ENCODE measurements at regions not wholly inside any gene's neighbourhood (a gene's known extent, or its start where the extent isn't known, plus 50 kb on each side); places are given as distances from the start of the nearest gene placed in this dataset.

- Histone ChIP-seq H3K4me3 (peak overlapping the region in 1 of 4 donors; percentile 14), H3K27ac (peak overlapping the region; percentile 19 to 87 (median 63)), H3K9me3 (no peaks in the 10 kb centered on the region), H3K36me3 (no peaks in the 10 kb centered on the region), H3K4me1 (peaks cover 25 to 35% (median 27%) of the 10 kb centered on the region in 3 donors), H3K27me3 (no peaks in the 10 kb centered on the region)
- FAIRE-seq (peak; percentile 47), ATAC-seq (peak; percentile 74 to 84 (median 80)), DNase-seq (peak; percentile 85 to 97 (median 92))
- intact Hi-C loops (cut with DNase I), result no loop called here
- no peak for TF ChIP-seq CTCF (IDR thresholded peaks at IDR 0.05)
- 22 to 26% methylated on average over 14 of the region's 14 CpGs for WGBS, 2 donors
Measured at GRCh38 chr20:17873410-17874270, 95.0 kb downstream of the SNX5 start.

- DNase-seq, result no peak
- intact Hi-C loops (cut with DNase I), result no loop called here
- TF ChIP-seq CTCF (IDR thresholded peaks at IDR 0.05), result no peak
- Histone ChIP-seq H3K27ac (peak overlapping the region; percentile 19 to 87 (median 63)), H3K4me3 (no peak overlapping the region), H3K9me3 (no peaks in the 10 kb centered on the region), H3K27me3 (no peaks in the 10 kb centered on the region), H3K36me3 (no peaks in the 10 kb centered on the region), H3K4me1 (peaks cover 25 to 35% (median 27%) of the 10 kb centered on the region in 3 donors)
- no peak for ATAC-seq
- 32 to 37% methylated on average over 5 of the region's 5 CpGs for WGBS, 2 donors
- no peak for FAIRE-seq
Measured at GRCh38 chr20:17872959-17873358, 95.6 kb downstream of the SNX5 start.

- 74 to 75% methylated on average over 13 of the region's 13 CpGs for WGBS, 2 donors
- H3K27ac ChIP-seq, result peak overlapping the region in 1 of 4 donors; percentile 86
- H3K4me3 ChIP-seq, result no peak overlapping the region
- no peaks in the 10 kb centered on the region for H3K9me3 ChIP-seq
- H3K4me1 ChIP-seq, result peaks cover 25 to 35% (median 27%) of the 10 kb centered on the region in 3 donors
- DNase-seq (no peak), FAIRE-seq (no peak), ATAC-seq (no peak)
- intact Hi-C loops (cut with DNase I), result no loop called here
- TF ChIP-seq CTCF (IDR thresholded peaks at IDR 0.05), result no peak
- H3K27me3 ChIP-seq, result no peaks in the 10 kb centered on the region
- no peaks in the 10 kb centered on the region for H3K36me3 ChIP-seq
Measured at GRCh38 chr20:17872434-17872833, 96.2 kb downstream of the SNX5 start.

GRCh38 chr20:17871886-17872285 lies 96.7 kb downstream of the SNX5 start:
- Histone ChIP-seq H3K4me3 (no peak overlapping the region), H3K27me3 (no peaks in the 10 kb centered on the region), H3K27ac (no peak overlapping the region), H3K9me3 (no peaks in the 10 kb centered on the region), H3K36me3 (no peaks in the 10 kb centered on the region), H3K4me1 (peaks cover 25 to 35% (median 27%) of the 10 kb centered on the region in 3 donors)
- WGBS, 2 donors, result 72 to 86% methylated on average over 4 of the region's 4 CpGs
- DNase-seq (no peak), ATAC-seq (no peak), FAIRE-seq (no peak)
- TF ChIP-seq CTCF (IDR thresholded peaks at IDR 0.05), result no peak
- intact Hi-C loops (cut with DNase I), result no loop called here

- no peaks in the 10 kb centered on the region for H3K9me3 ChIP-seq
- peaks cover 23 to 30% (median 25%) of the 10 kb centered on the region in 3 donors for H3K4me1 ChIP-seq
- no peak overlapping the region for H3K4me3 ChIP-seq
- H3K36me3 ChIP-seq, result no peaks in the 10 kb centered on the region
- FAIRE-seq (no peak), ATAC-seq (no peak), DNase-seq (no peak)
- TF ChIP-seq CTCF (IDR thresholded peaks at IDR 0.05), result no peak
- intact Hi-C loops (cut with DNase I), result no loop called here
- WGBS, 2 donors, result 34 to 51% methylated on average over 2 of the region's 2 CpGs
- H3K27me3 ChIP-seq, result no peaks in the 10 kb centered on the region
- no peak overlapping the region for H3K27ac ChIP-seq
Measured at GRCh38 chr20:17871181-17871580, 97.4 kb downstream of the SNX5 start.

Data from pancreas (tissue), 10 donors.